Adrenal gland (tissue), 9 donors: ENCODE measurements at regions not wholly inside any gene's neighbourhood (a gene's known extent, or its start where the extent isn't known, plus 50 kb on each side); places are given as distances from the start of the nearest gene placed in this dataset.
"Not testable (repeated sequence)": the region's sequence is repeated elsewhere in the genome, so short reads cannot be mapped to it uniquely, and the experiment has no call there.

Experiments
- DNase-seq, 7 donors: peaks; one replicate each; pipeline ENCODE4 v3.0.0-alpha.2; 2019 to 2020
- H3K27ac ChIP-seq, 5 donors: fragments of 200-600 bp; sonication (generic) in 4 of 5; 1 replicate in 3 of 5; 2 replicates in 2 of 5; pipeline versions ENCODE4 v1.5.1 to v1.8.0; 2016 to 2020; ENCODE audit warnings: mild to moderate bottlenecking in 1 of 5
- H3K27me3 ChIP-seq: fragments of 200-600 bp; 2 replicates; pipeline ENCODE4 v1.8.0; 2021
- H3K36me3 ChIP-seq, 2 donors: fragments of 200-600 bp; replicated peaks in 1 of 2; 1 replicate in 1 of 2; 2 replicates in 1 of 2; pipeline versions ENCODE4 v1.5.1 to v1.8.0; 2018 to 2022
- H3K4me1 ChIP-seq, 2 donors: fragments of 200-600 bp; replicated peaks in 1 of 2; 1 replicate in 1 of 2; 2 replicates in 1 of 2; pipeline versions ENCODE4 v1.5.1 to v1.8.0; 2018 to 2021
- H3K4me3 ChIP-seq, 4 donors: fragments of 200-600 bp; sonication (generic) in 3 of 4; one replicate each; pipeline ENCODE4 v1.5.1; 2016 to 2018
- H3K9me3 ChIP-seq, 3 donors: fragments of 200-600 bp; sonication (generic) in 1 of 3; replicated peaks in 1 of 3; 1 replicate in 2 of 3; 2 replicates in 1 of 3; pipeline versions ENCODE4 v1.5.1 to v1.8.0; 2016 to 2021
- WGBS, 4 donors: extraction: QIAGEN DNeasy Blood & Tissue Kit in 2 of 4; methylation state at CpG; one replicate each; pipeline versions ENCODE4 v1.1.5 to v1.1.7; 2013 to 2017; 5-methylcytosine and 5-hydroxymethylcytosine counted together
- intact Hi-C, 2 donors: fragments of 100-400 bp; cut with DNase I; formaldehyde crosslinking; loops; one replicate each; pipeline versions ENCODE4 v1.14.1 to v1.15.0; 2022 to 2023
- donor health status: healthy with polysubstance abuse.
- donor health status: Bipolar disorder and iron deficiency.
- donor health status: DM: yes; HTN: yes; CAD: no.
- donor health status: DM: no; HTN: no; CAD: no.
- donor health status: DM: no; HTN: no; CAD: no.

DNA sequence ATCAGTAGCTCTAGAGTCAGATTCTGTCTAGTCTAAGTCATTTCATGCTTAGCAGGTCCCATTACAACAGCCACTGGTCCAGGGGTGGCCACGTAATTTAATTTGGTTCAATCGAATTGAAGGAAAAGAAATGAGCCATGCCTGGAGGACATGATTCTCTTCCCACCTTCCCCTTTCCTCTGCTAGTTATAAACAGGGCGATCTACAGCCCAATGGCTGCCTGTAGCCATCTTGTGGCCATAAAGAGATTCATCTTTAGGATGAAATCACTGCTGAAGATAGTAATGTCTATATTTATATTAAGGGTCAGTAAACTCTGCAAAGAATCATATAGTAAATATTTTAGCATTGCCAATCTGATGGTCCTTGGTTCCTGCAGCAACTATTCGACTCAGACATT, 107.4 kb downstream of the SPDYE17 start:
- intact Hi-C loops, H3K36me3 ChIP-seq, H3K4me3 ChIP-seq, H3K4me1 ChIP-seq, H3K9me3 ChIP-seq, H3K27ac ChIP-seq, DNase-seq, H3K27me3 ChIP-seq: not testable (repeated sequence)
- WGBS, 4 donors: 62 to 76% (median 70%) methylated on average over 4 of the region's 4 CpGs

DNA sequence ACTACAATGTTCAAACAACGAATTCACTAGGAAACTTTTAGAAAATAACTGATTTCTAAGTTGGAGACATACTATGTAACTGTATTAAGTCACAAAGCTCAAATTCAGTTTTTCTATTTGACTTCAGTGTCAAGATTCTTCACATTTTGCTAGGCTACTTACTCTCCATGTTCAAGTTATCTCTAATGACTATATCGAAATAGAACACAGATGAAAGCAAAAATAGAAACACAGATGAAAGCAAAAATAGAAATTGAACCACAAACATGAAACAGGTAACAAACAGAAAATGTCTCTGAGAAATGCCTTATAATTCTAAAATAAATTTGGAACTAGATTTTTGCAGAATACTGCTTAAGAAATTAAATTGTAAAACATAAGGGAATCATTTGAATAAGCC, 113.5 kb downstream of the SPDYE17 start:
- 53 to 63% (median 61%) methylated on average over 2 of the region's 2 CpGs for WGBS, 4 donors
- H3K4me3 ChIP-seq, H3K27me3 ChIP-seq, H3K4me1 ChIP-seq, H3K36me3 ChIP-seq, H3K27ac ChIP-seq, H3K9me3 ChIP-seq, intact Hi-C loops, DNase-seq: not testable (repeated sequence)

DNA sequence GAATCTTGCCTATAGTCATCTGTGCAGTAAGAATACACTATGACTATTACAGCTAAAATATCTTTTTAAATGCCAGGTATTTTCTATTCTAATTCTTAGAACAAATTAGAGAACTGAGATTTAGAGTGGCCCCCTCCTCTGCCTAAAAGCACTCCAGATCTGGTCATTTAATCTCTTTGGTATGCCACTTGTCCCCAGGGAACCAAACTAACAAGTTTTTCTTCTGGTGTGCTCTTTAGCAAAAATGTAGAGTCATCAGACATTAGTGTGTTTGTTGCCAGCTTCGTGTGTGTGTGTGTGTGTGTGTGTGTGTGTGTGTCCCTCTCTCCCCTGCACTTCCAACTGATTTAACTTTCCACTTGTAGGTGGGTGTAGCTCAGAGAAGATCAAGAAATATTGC, 117.8 kb downstream of the SPDYE17 start:
- WGBS, 4 donors: 33 to 50% methylated on average over 1 of the region's 1 CpG; no CpG with 5 or more reads in 2 of the 4 donors
- intact Hi-C loops, H3K9me3 ChIP-seq, H3K27me3 ChIP-seq, H3K36me3 ChIP-seq, DNase-seq, H3K4me3 ChIP-seq, H3K4me1 ChIP-seq, H3K27ac ChIP-seq: not testable (repeated sequence)

DNA sequence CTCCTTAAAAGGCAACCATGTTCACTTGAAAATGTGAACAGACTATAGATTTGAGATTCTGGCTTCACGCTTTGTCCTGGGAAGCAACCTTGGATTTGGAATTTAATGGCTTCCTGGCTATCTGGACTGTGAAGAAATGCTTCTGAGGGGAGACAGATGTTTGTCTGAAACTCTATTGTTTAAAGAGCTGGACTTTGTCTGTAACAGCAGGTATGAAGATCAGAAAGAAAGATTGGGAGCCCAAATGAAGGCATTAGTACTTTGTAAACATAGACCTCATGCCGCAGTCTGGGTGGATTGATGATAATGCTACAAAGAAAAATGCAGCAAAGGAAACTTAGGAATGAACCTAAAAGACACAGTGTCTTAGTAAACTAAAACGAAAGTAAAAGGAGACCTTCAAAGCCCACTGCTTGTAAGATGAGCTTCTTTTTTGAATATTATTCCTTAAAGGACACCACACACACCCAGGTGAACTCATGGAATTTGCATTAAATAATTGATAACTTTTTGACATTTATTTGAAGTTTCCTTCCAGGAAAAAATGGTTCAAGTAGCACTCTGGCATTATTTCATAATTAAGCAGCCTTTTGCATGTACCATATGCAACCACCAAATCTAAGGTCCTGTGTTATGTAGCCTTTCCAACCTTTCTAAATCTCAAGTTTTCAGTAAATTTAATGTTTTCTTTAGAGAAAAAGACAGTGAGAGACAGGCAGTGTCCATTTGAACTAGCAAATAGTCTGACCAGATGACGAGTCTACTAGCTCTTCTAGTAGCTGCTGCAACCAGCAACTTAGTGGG, 119.9 kb downstream of the SPDYE17 start:
- H3K4me1 ChIP-seq, intact Hi-C loops, H3K27me3 ChIP-seq, H3K27ac ChIP-seq, DNase-seq, H3K9me3 ChIP-seq, H3K36me3 ChIP-seq: not testable (repeated sequence)
- peak overlapping the region in 1 of 4 donors; percentile 24 for H3K4me3 ChIP-seq
- WGBS, 4 donors: 33 to 39% (median 35%) methylated on average over 4 of the region's 4 CpGs

DNA sequence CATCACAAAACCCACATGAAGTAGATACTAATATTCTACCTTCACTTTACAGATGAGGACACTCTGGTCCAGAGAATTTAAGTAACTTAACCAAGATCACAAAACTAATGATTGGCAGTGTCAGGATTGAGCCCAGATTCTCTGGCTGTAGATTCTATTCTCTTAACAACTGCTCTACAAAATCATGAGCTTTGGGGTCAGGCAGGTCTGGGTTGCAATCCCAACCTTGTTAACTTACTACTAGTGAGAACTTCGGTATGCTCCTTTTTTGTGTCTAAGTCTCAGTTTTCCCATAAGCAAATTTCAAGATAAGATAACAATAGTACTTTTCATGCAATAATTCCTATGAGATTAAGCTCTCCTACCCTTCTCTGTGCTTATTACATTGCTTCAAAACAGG, 127.5 kb downstream of the SPDYE17 start:
- H3K4me1 ChIP-seq, H3K27ac ChIP-seq, H3K4me3 ChIP-seq, DNase-seq, H3K27me3 ChIP-seq, H3K36me3 ChIP-seq, H3K9me3 ChIP-seq, intact Hi-C loops: not testable (repeated sequence)
- no CpG with 5 or more reads among the region's 1 CpG for WGBS, 4 donors

DNA sequence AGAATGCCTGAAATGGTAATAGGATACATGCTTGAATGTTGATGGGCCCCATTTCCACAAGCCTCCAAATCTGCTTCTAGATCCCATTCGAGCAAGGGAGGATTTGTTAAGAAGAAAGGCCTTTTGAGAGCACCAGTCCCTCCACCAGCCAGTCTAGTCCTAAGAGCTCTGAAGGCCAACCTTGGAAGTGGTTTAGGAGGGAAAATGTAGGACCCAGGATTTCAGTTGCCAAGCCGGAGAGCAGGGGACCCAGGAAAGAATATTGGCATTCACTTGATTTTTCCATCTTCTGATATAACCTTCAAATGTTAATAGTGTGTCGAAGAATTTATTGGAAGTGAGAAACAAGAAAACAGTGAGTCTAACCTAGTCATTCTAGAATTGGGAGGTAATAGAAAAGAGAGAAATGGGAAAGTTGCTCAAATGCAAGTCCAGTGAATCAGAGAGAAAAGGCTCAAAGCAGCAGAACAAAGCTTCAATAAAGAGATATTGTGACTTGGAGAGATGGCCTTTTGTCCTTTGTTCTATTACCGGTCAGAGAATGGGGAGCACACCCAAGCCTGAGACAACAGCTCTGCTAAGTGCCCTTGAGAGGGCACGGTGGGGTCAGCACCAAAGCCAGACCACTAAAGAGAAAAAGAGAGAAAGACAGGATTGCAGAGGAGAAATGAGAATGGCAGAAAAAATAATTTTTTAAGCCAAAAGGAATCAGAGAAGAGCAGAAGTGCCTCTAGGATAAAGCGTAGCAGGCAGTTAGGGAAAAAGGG, 130.0 kb downstream of the SPDYE17 start:
- DNase-seq, H3K4me1 ChIP-seq, H3K36me3 ChIP-seq, H3K9me3 ChIP-seq, H3K27ac ChIP-seq, H3K27me3 ChIP-seq, intact Hi-C loops, H3K4me3 ChIP-seq: not testable (repeated sequence)
- WGBS, 4 donors: 90% methylated on average over 5 to 6 of the region's 6 CpGs

DNA sequence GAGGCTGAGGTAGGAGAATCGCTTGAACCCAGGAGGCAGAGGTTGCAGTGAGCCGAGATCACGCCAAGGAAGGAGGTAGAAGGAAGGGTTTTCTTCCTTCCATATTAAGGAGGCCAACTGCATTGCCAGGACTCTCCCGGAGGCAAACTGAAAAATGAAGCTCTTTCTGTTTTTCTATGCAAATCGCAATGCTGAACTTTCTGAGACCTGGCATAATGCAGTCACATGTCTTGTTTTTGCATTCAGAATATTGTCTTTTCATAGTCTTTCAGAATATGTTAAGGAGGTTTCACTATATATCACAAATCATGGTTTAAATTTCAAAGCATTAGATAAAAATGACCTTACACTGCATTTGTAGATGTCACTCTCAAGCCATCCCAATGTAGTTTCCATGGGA, 133.4 kb downstream of the SPDYE17 start:
- H3K9me3 ChIP-seq, H3K4me3 ChIP-seq, intact Hi-C loops, H3K4me1 ChIP-seq, H3K27ac ChIP-seq, DNase-seq, H3K36me3 ChIP-seq, H3K27me3 ChIP-seq: not testable (repeated sequence)
- 87 to 91% (median 87%) methylated on average over 5 of the region's 5 CpGs; no CpG with 5 or more reads in 1 of the 4 donors for WGBS, 4 donors

DNA sequence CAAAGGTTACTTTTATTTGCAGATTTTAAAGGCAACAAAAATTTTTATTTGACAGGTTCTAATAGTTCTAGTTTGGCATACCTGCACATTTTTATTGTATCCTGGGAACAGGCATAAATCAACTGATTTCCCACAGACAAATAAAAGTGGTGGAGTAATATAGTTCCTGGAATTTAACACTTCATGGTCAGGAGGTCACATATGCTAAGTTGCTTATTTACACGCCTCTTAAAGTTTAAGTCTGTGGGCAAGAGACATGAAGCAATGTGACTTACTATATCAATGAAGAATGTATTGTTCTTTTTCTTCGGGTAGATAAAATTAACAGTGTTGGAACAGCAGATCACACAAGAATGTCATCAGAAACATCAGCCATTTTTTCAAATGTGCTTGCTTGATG, 135.2 kb downstream of the SPDYE17 start:
- 76 to 83% (median 80%) methylated on average over 2 of the region's 2 CpGs for WGBS, 4 donors
- H3K27me3 ChIP-seq, H3K9me3 ChIP-seq, DNase-seq, H3K4me3 ChIP-seq, H3K4me1 ChIP-seq, H3K27ac ChIP-seq, H3K36me3 ChIP-seq, intact Hi-C loops: not testable (repeated sequence)

DNA sequence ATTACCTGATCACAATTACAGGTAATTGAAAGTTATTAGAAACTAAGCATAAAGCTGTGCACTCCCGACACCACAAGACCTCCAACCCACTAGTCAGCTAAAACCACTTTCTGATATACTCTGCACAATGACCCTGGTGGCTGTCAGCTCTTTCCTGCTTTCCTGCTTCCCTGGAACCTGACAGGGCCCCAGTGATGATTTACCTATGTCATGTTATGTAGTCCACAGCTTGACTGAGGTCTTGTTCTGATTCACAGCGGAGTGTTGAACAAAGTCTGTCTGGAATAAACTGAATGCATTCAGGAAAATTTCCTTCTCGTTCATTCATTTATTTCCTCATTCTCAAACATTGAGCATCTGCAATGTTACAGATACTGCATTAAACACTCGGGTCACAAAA, 136.5 kb downstream of the SPDYE17 start:
- H3K9me3 ChIP-seq, H3K36me3 ChIP-seq, H3K27ac ChIP-seq, DNase-seq, intact Hi-C loops, H3K4me3 ChIP-seq, H3K4me1 ChIP-seq, H3K27me3 ChIP-seq: not testable (repeated sequence)
- WGBS, 4 donors: 58 to 83% (median 67%) methylated on average over 4 of the region's 4 CpGs

DNA sequence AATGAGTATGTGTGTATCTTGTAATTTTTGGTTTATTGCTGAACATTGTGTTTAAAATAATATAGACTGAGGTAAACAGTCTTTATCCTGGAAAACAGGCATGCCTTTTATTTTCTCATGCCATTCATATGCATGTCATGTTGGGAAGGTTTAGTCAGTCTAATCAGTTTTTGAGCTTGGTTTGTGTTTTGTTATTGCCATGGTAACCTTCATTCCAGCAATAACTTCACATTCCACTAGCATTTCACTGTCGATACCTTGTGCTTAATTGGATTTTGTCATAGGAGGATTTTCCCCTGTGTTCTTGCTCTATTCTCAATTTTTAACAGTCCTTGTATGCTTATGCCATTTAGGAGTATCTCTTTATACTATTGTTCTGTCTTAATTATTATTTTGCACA, 140.4 kb downstream of the SPDYE17 start:
- H3K4me3 ChIP-seq, H3K36me3 ChIP-seq, H3K4me1 ChIP-seq, H3K27ac ChIP-seq, H3K27me3 ChIP-seq, DNase-seq, H3K9me3 ChIP-seq, intact Hi-C loops: not testable (repeated sequence)
- WGBS, 4 donors: 56 to 87% (median 82%) methylated on average over 1 of the region's 1 CpG

DNA sequence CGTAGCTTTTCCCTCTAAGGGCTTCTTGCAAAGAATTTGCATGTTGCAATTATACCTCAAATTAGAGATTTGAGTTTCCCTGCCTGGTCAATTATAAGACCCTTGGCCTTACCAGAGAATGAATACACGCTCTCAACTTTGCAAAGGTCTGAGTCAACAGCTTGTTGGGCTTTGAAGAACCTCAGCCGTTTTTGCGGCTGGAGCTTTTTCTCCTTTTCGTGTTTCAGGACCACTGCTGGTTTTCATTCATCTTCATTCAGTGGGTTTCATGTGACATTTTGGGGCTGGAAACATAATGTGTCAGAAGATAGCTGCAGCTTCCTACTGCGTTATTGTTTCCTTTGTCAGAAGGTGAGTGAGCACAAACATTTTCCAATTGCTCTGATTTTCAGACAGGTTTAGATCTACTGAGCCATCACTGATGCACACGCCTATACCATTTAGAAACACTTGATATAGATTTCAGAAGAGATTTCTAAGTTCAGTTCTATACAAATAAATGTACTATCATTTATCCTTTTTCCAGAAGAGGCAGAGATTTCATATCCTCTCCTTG, 152.3 kb downstream of the SPDYE17 start:
- H3K27ac ChIP-seq, H3K36me3 ChIP-seq, intact Hi-C loops, H3K27me3 ChIP-seq, H3K4me1 ChIP-seq, H3K4me3 ChIP-seq, DNase-seq, H3K9me3 ChIP-seq: not testable (repeated sequence)
- WGBS, 4 donors: 76 to 86% (median 84%) methylated on average over 5 to 7 of the region's 7 CpGs
